OCI-LY1 (cell line): ENCODE measurements at regions not wholly inside any gene's neighbourhood (a gene's known extent, or its start where the extent isn't known, plus 50 kb on each side); places are given as distances from the start of the nearest gene placed in this dataset.

Experiments
- H2AFZ ChIP-seq: fragments of 200-600 bp; sonication (generic), shearing (Covaris generic); 2 replicates; pipeline ENCODE4 v1.6.0; 2014; ENCODE audit warnings: antibody characterized with exemption, mild to moderate bottlenecking, low read length
- H3F3A ChIP-seq: fragments of 200-600 bp; sonication (generic), shearing (Covaris generic); 2 replicates; pipeline ENCODE4 v1.6.0; 2014; ENCODE audit warnings: mild to moderate bottlenecking, antibody characterized with exemption, low read length, moderate library complexity; ENCODE audit not compliant: insufficient read depth
- H3K27ac ChIP-seq: fragments of 200-600 bp; sonication (generic); 2 replicates; pipeline ENCODE4 v1.5.1; 2014; ENCODE audit warnings: low read length, mixed run types, mild to moderate bottlenecking, low read depth; ENCODE audit not compliant: poor library complexity, severe bottlenecking
- H3K27me3 ChIP-seq: fragments of 200-600 bp; sonication (generic); 2 replicates; pipeline ENCODE4 v1.6.0; 2014; ENCODE audit warnings: antibody characterized with exemption, mild to moderate bottlenecking, low read length, moderate library complexity; ENCODE audit not compliant: insufficient read depth
- H3K36me3 ChIP-seq: fragments of 200-600 bp; sonication (generic); 2 replicates; pipeline ENCODE4 v1.6.1; 2014; ENCODE audit warnings: mild to moderate bottlenecking, antibody characterized with exemption, low read length, moderate library complexity, mixed read lengths; ENCODE audit not compliant: insufficient read depth
- H3K4me1 ChIP-seq: fragments of 200-600 bp; sonication (generic); 2 replicates; pipeline ENCODE4 v1.5.1; 2014; ENCODE audit warnings: mild to moderate bottlenecking, low read length, moderate library complexity; ENCODE audit not compliant: insufficient read depth, severe bottlenecking
- H3K4me2 ChIP-seq: fragments of 200-600 bp; sonication (generic), shearing (Covaris generic); 2 replicates; pipeline ENCODE4 v1.6.1; 2014; ENCODE audit warnings: low read length
- H3K4me3 ChIP-seq: fragments of 200-600 bp; sonication (generic); 2 replicates; pipeline ENCODE4 v1.5.1; 2014; ENCODE audit warnings: low read length, low read depth, mild to moderate bottlenecking, mixed read lengths; ENCODE audit not compliant: poor library complexity, severe bottlenecking
- H3K79me2 ChIP-seq: fragments of 200-600 bp; shearing (Covaris generic); 2 replicates; pipeline ENCODE4 v1.6.1; 2016; ENCODE audit warnings: mixed run types, low read length, mixed read lengths; ENCODE audit not compliant: insufficient read depth
- H3K9ac ChIP-seq: fragments of 200-600 bp; sonication (generic), shearing (Covaris generic); 2 replicates; pipeline ENCODE4 v1.6.1; 2014; ENCODE audit warnings: mild to moderate bottlenecking, low read length, mixed read lengths
- H3K9me2 ChIP-seq: fragments of 200-600 bp; sonication (generic), shearing (Covaris generic); 2 replicates; pipeline ENCODE4 v1.6.1; 2014; ENCODE audit warnings: low read depth, mild to moderate bottlenecking, low read length, mixed read lengths
- H3K9me3 ChIP-seq: fragments of 200-600 bp; shearing (Covaris generic); 2 replicates; pipeline ENCODE4 v1.6.1; 2014; ENCODE audit warnings: low read length, mixed read lengths
- H4K20me1 ChIP-seq: fragments of 200-600 bp; sonication (generic), shearing (Covaris generic); 2 replicates; pipeline ENCODE4 v1.6.0; 2016; ENCODE audit warnings: mild to moderate bottlenecking, low read length; ENCODE audit not compliant: insufficient read depth
- EZH2 ChIP-seq: fragments of 200-600 bp; sonication (generic), shearing (Covaris generic); IDR thresholded peaks from 2 replicates; pipeline ENCODE4 v1.8.0; 2017; ENCODE audit warnings: borderline replicate concordance, mixed run types, mild to moderate bottlenecking, antibody characterized with exemption, low read length, moderate library complexity, mixed read lengths
- TF ChIP-seq, protein P1 (sequence below): fragments of 200-600 bp; sonication (generic), shearing (Covaris generic); IDR thresholded peaks from 2 replicates; pipeline ENCODE4 v1.5.1; 2017; ENCODE audit warnings: mild to moderate bottlenecking, antibody characterized with exemption, low read length, moderate library complexity, mixed read lengths

DNA sequence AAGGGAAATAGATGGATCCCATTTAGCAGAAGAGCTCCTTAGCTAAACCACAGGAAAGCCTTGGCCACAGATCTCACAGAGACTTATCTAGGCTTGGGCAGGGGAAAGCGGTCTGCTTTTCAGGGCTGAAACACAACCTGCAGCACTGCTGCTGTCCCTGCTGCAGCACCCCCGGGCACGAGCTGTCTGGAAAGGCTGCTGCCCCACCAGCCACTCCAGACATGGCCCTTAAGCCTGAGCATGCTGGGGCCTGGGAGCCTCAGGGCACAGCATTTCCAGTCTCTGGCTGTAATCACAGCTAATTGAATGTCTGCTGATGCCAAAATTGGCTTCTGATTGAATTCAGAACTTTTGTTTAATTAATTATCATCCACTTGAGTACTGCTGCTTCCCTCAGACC is 115.0 kb downstream of the TMPRSS5 start:
- Histone ChIP-seq H3K36me3 (no peaks in the 10 kb centered on the region), H3K4me2 (no peak overlapping the region), H3K27me3 (no peaks in the 10 kb centered on the region), H2AFZ (no peak overlapping the region), H3K9ac (no peak overlapping the region), H3K9me3 (no peaks in the 10 kb centered on the region), H3K4me1 (no peaks in the 10 kb centered on the region), H4K20me1 (no peaks in the 10 kb centered on the region), H3K4me3 (no peak overlapping the region), H3K27ac (no peak overlapping the region), H3K9me2 (no peaks in the 10 kb centered on the region), H3F3A (no peaks in the 10 kb centered on the region), H3K79me2 (no peaks in the 10 kb centered on the region)
- no peak for TF ChIP-seq EZH2
- TF ChIP-seq, protein P1, sequence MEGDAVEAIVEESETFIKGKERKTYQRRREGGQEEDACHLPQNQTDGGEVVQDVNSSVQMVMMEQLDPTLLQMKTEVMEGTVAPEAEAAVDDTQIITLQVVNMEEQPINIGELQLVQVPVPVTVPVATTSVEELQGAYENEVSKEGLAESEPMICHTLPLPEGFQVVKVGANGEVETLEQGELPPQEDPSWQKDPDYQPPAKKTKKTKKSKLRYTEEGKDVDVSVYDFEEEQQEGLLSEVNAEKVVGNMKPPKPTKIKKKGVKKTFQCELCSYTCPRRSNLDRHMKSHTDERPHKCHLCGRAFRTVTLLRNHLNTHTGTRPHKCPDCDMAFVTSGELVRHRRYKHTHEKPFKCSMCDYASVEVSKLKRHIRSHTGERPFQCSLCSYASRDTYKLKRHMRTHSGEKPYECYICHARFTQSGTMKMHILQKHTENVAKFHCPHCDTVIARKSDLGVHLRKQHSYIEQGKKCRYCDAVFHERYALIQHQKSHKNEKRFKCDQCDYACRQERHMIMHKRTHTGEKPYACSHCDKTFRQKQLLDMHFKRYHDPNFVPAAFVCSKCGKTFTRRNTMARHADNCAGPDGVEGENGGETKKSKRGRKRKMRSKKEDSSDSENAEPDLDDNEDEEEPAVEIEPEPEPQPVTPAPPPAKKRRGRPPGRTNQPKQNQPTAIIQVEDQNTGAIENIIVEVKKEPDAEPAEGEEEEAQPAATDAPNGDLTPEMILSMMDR: no peak

DNA sequence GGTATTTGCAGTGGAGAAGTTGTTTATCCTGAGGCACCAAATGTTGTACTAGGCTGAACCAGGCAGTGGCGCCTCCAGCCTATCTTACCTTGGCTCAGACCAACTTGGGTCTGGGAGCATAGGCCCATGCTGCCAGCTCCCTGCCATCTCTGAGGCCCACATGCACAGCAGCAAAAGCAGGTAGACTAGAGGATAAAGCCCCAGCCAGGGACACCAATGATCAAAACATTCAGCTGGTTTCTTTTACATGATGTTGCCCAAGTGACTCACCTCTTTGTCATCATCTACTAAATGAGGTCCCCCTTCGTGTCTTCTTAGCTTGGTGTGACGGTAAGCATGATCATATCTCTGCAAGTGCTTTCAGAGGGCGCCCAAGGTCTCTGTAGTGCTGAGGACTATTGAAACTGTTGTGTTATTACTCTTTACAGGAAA is 112.1 kb upstream of the DRD2 start:
- no peak overlapping the region for H2AFZ ChIP-seq

GRCh38 chr11:113584371-113584770 is 109.2 kb upstream of the DRD2 start:
- Histone ChIP-seq H3K27me3 (no peaks in the 10 kb centered on the region), H3K36me3 (no peaks in the 10 kb centered on the region), H3K79me2 (no peaks in the 10 kb centered on the region)

More for the DNA sequence above, 112.1 kb upstream of the DRD2 start:
- Histone ChIP-seq H3K4me3 (no peak overlapping the region), H3K27ac (no peak overlapping the region), H3K9ac (no peak overlapping the region), H3F3A (no peaks in the 10 kb centered on the region), H3K36me3 (no peaks in the 10 kb centered on the region), H3K9me3 (no peaks in the 10 kb centered on the region), H3K27me3 (no peaks in the 10 kb centered on the region), H3K9me2 (no peaks in the 10 kb centered on the region), H3K4me1 (no peaks in the 10 kb centered on the region), H3K4me2 (no peak overlapping the region), H4K20me1 (no peaks in the 10 kb centered on the region), H3K79me2 (no peaks in the 10 kb centered on the region)
- TF ChIP-seq, protein P1: no peak
- no peak for TF ChIP-seq EZH2

More at GRCh38 chr11:113584371-113584770, 109.2 kb upstream of the DRD2 start:
- Histone ChIP-seq H4K20me1 (no peaks in the 10 kb centered on the region), H3K27ac (no peak overlapping the region), H3K4me1 (no peaks in the 10 kb centered on the region), H3K4me2 (no peak overlapping the region), H3F3A (no peaks in the 10 kb centered on the region), H3K4me3 (no peak overlapping the region), H3K9ac (no peak overlapping the region), H2AFZ (no peak overlapping the region), H3K9me3 (no peaks in the 10 kb centered on the region), H3K9me2 (no peaks in the 10 kb centered on the region)
- no peak for TF ChIP-seq EZH2
- TF ChIP-seq, protein P1: no peak
